GM18909 (cell line): ENCODE measurements at regions not wholly inside any gene's neighbourhood (a gene's known extent, or its start where the extent isn't known, plus 50 kb on each side); places are given as distances from the start of the nearest gene placed in this dataset.

ENCODE experiments used
- ATAC-seq: cut with Tn5 transposase; IDR thresholded peaks from one replicate; pipeline ENCODE4 v1.9.1; 2021; ENCODE audit warnings: mild to moderate bottlenecking; ENCODE audit not compliant: unreplicated experiment, poor library complexity

DNA sequence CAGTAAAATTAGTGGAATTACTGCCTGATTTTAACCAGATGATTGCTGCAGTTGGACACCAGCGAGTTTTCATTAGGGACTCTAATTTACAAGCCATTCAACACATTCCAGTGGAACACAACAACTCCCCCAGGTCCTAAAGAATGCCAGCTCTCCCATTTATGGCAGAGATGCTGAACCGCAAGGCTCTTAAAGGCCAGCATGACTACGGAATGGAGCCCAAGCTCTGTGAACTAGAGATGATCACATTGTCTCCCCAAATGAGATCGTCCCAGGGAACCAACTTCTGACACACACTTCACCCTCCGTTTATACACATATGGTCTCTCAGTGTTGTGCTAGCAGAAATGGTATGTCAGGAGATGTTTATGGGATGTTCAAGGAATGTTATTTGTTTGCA lies 446.2 kb upstream of the NR2F2 start:
- no peak for ATAC-seq

DNA sequence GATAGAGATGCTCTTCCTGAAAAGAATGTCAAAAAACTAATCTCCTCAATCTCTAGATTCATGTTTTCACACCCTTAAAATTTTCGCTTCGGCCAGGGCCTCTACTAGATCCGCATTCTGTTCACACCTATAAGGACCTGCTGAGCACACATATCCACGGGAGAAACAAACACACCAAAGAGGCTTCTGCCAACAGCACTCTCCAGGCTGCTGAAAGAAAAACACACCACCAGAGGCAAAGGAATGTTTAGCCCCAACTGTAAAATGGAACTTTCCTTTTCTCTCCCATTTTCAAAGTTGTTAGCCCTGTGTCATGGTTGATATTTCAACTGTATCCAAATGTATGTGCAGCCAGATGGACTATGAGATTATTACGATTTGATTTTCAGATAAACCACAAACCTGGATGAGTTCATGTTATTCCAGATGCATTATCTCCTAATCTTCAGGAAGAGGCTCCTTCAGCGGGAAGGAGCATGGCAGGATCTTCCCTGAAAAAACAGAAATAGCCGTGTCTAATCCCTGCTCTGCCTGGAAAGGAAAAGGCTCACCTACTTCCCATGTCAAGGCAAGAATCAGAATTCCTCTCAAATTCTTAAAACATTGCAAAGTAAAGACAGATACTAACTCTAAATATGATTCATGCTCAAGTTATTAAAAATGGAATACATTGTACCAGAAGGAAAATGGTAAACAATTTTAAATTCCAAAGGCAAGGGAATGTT lies 442.7 kb upstream of the NR2F2 start:
- ATAC-seq: no peak

DNA sequence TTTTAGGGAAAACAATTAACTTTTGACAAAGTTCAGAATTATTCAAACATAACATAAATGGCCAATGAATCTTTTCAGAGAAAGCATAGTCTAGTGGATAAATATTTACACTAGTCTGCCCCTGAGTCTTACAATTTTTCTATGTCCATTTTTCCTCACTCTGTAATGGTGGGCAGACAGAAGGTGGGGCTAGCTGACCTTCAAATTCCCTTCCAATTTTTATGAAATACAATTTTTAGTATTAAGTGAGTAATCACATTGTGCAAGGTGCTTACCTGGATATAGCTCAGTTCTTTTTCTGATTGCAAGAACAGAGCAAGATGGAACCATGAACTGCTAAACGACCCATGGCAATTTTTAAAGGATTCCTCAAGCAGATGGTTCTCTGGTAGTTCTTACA lies 441.7 kb upstream of the NR2F2 start:
- ATAC-seq: no peak

DNA sequence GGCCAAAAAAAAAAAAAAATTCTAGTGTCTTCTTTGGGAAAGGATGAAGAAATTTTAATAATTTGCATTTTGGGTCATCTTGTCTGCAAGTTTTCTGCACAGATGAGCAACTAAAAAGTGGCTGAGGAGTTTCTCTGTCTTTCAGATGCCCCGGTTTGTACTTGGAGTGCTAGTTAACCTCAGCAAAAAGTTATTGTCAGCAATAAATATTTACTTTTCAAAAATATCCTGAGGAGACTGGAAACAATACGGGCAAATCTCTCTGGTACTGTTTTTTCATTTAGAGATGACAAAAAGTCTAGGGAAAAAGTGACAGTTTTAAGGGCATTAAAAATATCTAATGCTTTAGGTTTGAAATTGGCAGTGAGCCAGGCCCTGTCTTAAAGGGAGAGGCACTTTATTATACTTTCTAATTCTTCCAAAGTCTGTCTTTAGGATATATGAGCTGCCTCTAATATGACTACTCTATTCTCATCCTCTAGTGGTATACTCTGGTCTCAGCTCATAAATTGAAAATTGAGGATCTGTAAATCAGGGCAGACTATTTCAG lies 436.0 kb upstream of the NR2F2 start:
- ATAC-seq: no peak

DNA sequence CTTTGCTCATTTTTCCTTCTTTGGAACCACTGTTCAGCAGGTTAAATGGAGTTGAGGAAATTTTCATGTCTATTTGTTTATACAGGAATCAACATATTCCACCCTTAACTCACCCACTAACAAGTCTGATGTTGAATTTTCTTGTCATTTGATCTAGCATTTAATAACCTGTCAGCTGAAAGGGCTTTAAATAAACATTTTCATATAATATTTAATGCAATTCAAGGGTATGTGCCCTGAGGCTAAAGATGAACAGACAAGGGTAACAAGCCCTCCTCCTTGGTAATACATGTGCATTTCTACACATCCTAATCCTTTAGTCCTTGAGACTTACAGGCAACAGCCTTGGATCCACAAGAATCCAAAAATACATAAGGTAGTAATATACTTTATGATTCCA lies 435.0 kb upstream of the NR2F2 start:
- no peak for ATAC-seq

DNA sequence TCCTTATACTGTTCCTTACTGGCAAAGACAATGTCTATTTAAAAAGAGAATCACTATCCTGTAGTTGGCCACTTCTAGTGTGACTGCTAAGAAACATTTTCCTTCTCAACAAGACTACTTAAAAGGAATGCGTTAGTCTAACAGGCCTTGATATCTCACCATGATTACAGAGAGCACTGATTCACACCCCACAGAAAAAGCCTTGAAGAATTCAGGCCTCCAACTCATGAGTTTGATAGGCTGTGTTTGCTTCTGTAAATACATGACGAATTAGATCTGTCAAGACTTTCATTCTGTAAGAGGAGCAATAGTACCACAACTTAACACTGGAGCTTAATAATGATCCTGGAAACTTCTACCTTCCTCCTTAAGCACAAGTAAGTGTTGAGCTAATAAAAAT lies 432.8 kb upstream of the NR2F2 start:
- ATAC-seq: no peak

DNA sequence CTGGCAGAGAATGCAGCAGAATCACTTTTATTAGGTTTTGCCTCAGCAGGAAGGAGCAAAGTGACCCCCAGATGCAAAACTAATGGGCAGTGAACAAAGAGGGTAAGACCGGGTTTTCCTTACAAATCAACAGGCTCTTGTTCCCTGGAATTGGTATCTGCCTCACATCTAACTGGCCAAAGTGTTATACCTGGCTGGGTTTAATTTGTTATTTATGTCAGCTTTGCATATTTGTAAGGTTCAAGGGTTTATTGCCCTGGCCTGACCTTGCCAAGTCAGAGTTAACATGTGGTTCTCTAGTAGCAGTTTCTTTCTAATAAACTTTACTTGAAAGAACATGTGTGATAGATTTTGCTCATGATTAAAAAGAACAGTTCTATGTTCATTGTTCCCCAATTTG lies 431.7 kb upstream of the NR2F2 start:
- no peak for ATAC-seq

DNA sequence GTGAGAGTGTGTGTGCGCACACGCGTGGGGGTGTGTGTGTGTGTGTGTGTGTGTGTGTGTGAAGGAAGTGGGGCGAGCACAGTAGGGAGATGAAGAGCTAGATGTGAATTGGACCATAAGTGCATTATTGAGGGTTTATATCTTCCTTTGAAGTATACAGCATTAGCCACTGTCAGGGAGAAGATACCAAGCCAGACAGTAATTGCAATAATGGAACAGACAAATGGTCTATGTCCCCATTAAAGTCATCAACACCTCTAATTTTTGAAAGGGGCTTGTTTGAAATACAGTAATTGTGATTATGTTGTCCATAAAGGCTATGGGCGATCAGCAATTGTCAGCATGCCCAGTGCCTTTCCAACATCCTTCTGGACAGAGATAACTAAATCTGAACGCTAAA lies 429.2 kb upstream of the NR2F2 start:
- ATAC-seq: no peak

DNA sequence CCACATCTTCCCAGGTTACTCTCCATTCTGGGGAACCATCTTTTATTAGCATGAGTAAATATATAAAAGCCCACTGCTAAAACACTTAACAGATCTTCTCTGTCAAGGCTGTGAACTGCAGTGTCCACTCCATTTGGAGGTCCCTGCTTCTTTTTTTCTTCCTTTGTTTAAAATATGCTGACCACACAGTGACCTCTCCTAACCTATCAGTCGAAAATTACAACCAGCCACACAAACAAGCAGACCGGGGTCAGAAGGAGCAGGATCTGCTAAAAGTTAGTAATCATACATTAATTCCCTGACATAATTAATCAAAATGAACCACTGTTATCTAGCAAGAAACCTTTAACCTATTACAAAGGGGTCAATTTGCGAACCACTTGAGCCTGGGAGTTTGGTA lies 427.9 kb upstream of the NR2F2 start:
- ATAC-seq: no peak

DNA sequence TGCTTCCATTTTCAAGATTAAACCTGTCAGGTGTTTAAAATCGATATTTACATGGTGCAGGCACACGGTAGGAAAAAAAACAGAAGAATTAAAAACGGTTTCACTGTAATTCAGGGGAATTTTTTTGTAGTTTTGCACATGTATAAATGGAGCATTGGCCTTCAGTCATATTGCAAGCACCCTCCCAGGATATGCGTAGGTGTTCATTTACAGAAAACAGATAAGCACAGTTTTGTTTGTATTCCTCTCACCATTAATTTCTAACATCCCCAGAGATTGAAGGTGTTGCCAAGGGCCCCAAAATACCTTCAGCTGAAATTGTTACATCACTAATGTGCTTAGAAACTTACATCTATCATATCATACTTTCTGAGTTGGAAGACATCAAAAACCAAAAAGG lies 427.1 kb upstream of the NR2F2 start:
- ATAC-seq: no peak

DNA sequence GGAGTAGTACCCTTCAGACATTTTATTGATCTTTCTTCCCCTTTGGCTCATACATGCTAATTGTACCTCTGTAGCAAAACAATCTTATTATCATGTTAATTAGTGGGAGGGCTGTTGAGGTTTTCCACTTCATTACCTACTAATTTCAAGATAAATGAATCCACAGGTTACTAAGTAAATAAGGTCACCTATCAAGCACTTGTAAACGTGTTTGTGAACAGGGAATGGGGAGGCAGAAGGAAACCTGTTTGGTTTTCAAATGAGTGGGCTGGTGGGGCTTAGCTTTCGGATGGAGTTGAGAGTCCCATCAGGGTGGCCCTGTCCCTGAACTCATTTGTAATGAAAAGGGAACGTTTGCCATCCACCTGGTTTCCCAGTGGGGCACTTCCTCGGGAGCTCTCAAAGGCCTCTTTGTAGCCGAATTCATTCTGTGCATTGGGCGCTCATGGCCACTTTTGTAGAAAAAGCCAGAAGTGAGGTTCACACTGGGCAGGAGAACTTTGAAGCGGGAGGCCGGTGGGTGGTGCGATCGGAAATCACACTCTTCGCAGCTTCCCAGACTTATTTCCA lies 419.8 kb upstream of the NR2F2 start:
- no peak for ATAC-seq

DNA sequence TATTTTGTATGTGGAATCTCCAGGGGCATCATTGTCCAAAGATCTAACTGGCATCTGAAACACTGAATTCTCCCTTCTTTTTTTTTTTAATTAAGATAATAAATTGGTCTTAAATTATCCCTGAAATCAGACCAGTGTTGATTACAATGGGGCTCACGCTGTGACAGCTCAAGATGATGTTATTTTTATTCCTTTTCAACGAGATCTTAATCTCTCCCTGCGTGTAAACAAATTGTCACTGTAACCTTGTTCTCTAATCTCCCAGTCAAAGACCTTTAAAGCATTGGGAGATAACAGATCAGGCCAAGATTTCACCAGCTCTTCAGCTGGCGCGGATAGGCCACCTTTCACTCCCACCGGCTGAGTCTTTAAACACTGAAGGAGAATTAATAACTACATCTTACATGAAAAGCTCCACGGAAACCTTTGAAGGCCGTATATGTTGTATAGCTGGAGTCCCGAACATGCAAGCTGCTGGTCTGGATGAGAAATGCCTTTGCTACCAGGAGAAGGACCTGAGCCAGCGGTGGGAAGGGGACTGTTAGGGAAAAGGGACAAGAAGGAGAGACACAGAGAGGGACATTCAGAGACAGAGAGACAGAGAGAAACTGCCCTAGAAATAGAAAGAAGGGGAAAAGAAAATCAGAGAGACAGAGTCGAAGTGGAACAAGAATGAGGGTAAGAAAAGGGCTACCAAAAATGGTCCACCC lies 418.8 kb upstream of the NR2F2 start:
- no peak for ATAC-seq

DNA sequence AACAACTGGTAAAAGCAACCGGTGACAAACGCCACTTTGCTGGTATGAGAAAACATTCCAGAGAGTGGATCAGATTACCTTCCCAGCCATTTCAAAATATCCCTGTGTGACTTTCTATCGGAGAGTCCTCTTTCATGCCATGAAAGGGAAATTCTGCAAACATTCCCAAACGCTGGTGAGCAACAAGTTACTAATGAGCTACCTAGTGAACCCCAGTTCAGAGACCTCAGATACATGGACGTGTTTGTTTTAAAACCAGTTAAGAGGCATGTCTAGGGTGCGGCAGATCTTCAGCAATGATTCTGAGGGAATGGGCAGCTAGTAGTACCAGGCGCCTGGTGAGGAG lies 418.2 kb upstream of the NR2F2 start:
- no peak for ATAC-seq

DNA sequence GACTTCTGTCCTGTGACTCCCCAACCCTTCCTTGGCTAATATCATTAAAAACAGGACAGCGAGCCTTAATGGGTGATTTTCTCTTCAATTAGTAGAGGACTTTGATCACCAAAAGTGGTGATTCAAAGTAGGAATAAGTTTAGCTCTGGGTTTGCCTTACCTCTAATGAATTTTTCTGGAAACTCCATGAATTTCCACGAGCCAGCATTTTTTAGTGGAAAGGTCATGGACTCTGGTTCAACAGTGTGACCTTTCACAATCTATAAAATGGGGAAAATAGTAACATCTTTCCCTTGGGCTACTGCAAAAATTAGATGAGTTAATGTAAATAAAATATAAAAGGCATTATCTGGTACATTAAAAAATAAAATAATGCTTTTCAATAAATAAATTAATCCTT lies 417.8 kb upstream of the NR2F2 start:
- no peak for ATAC-seq

DNA sequence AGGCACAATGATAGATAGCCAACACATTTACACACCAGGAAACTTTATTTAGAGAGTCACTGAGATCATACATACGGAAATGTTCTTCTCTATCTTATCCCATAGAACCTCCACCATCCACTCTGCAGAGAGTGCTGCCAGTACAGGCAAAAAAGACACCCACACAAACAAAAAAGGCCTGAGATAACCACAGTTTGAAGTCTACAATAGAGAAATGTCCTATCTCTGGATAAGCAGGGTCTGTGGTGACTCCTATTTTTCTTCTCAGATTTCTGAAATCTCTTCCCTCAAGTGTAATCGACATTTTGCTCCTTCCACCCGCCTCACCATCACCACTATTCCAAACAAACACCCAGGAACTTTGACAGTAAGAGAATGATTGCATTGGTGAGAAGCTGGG lies 413.9 kb upstream of the NR2F2 start:
- no peak for ATAC-seq

DNA sequence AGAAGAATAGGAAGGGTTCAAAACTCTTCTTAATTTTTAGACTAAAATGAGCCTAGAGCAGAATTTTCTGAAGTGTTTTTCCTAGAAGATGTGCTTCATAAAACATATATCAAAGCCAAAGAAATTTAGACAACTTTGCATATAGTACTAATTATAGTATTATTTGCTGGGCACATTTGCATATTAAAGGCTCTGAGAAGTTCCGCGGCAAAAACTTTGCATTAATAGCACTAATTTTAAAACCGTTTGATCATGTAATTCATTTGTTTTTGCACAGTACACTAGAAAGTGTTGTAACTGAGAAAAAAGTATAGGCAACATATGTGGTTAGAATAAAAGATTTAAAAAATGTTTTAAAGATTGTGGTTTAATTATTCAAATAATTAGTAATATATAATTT lies 412.0 kb upstream of the NR2F2 start:
- no peak for ATAC-seq

DNA sequence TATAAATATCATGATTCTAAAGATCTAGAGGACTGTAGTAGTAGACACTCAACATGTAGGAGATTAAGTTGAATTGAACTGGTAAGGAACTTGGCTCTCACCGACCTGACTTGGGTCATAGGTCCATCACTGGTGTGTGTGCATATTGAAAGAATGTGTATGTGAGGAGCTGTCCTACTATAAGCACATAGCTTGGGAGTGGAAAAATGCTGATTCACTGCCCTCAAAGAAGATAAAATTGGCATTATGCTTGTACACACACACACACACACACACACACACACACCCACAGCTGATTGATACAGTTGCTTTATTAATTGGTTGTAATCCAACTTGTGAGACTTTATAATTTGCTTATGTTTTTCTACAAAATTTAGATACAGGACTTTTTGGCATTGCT lies 411.0 kb upstream of the NR2F2 start:
- no peak for ATAC-seq

DNA sequence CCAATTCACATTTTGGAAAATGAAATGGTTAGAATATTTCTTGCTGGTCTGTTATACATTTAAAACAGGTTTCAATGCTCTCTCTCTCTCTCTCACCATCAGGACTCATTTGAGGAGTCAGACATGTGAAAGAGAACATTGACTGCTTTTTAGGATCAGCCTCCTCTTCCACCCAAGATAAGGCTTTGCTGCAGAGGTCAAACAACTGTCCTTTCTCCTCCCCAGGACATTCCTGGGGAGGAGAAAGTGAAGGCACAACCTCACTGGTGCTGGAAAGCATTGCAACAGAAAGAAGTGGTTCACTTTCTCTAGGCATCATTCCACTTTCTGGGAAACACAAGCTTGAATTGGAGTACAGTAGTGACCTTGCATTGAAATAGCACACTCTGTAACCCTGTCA lies 409.1 kb upstream of the NR2F2 start:
- no peak for ATAC-seq

DNA sequence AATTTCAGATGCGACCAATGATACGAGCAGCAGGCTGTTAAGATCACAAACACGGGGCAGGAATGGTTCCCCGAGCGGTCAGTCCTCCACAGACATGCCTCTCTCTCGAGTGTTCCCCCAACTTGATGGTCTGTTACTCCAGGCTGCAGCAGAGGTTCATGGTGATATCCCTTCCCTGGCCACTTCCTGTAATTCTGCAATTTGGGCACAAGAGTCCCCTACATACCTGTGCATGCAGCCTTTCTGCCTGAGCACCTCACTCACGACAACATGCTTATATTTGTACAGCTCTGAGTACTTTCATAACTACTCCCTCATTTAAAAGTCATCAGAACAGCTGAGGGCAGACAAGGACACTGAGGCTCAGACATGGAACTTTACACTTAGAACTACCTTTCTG lies 408.1 kb upstream of the NR2F2 start:
- ATAC-seq: peak; percentile 52

DNA sequence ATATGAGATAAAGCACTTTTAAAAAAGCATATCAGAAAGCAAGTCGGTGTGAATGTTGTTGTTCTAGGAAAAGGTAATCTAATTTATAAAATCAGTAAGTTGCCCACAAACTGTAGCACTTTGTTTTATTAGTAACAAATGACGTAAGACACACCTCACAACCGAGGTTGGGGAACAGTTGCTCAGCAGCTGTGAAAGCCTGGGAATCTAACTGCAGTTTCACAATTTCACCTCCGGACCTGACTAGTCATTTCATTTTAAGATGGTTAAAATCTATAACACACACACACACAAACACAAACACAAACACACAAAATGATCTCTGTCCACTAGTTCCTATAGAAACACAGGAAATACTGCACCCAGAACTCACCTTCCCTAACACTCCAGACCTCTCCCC lies 406.7 kb upstream of the NR2F2 start:
- no peak for ATAC-seq

DNA sequence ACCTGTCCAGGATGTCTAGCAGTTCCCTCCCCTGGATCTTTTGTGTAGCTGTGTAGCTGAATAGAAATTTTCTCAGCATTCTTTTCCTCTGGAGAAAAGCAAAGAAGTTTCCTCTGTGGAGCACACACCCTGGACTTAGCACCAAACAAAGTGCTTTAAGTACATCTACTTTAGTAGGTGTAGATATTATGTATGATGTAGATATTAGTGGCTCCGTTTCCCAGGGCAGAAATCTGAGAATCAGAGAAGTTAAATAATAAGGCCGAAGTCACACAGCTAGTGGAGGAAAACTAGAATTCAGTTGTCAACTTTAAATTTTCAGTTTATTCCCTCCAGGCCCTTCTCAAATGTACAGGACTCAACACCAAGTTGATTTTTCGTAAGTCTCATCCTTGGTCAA lies 401.7 kb upstream of the NR2F2 start:
- no peak for ATAC-seq
